ENCODE measurements at regions not wholly inside any gene's neighbourhood (a gene's known extent, or its start where the extent isn't known, plus 50 kb on each side); places are given as distances from the start of the nearest gene placed in this dataset.

- H3K9ac ChIP-seq (ENCODE audit: low read depth, low read length): no peak overlapping the region
- intact Hi-C loops (cut with micrococcal nuclease): no loop called here
- H2BK15ac ChIP-seq (ENCODE audit: low read depth, low read length): no peak overlapping the region
- no peak overlapping the region for H4K5ac ChIP-seq (ENCODE audit: low read depth, low read length)
- ChIA-PET CTCF (interaction anchor here (0.6 to 1.0 kb wide), 2 partner anchors 314 to 795 kb away, joined by 3 read pairs; no protein-coding TSS in a partner anchor), POLR2A (ENCODE audit: unreplicated experiment) (no interaction called here)
- no peak overlapping the region for H2AK9ac ChIP-seq (replicated peaks; ENCODE audit: low read depth, low read length, poor library complexity)
- H2BK5ac ChIP-seq (ENCODE audit: low read depth, low read length, poor library complexity, severe bottlenecking): no peak overlapping the region
- H3K79me1 ChIP-seq (ENCODE audit: low read depth in 1 of 2, low read length in 2 of 2): no peaks in the 10 kb centered on the region
- H2AFZ ChIP-seq (replicated peaks; ENCODE audit: low read length, poor library complexity): no peak overlapping the region
- H3K23ac ChIP-seq (ENCODE audit: low read depth, low read length): no peak overlapping the region
- in situ Hi-C loops (cut with MboI; ENCODE audit: low sequenced_read_pairs): no loop called here
- no peak overlapping the region for H3K4ac ChIP-seq (ENCODE audit: low read depth, low read length)
- H3K9me3 ChIP-seq (ENCODE audit: control insufficient read depth, insufficient read depth, low read length): no peaks in the 10 kb centered on the region
- H3K4me3 ChIP-seq (ENCODE audit: insufficient read depth, low read depth, low read length): no peak overlapping the region
- DNase-seq (peak; percentile 22), ATAC-seq (ENCODE audit: low read depth) (no peak)
- dilution Hi-C loops (cut with HindIII; ENCODE audit: low sequenced_read_pairs, unreplicated experiment): no loop called here
- WGBS, 2 experiments (ENCODE audit: extremely low coverage in 2 of 2, insufficient read length in 1 of 2): 100% methylated on average over 1 of the region's 7 CpGs; no CpG with 5 or more reads in 1 of the 2 experiments
- no peak overlapping the region for H2BK20ac ChIP-seq (ENCODE audit: low read depth, low read length)
- no TSS peak for BruUV-seq (replicated peaks)
- no peak overlapping the region for H3K27ac ChIP-seq (ENCODE audit: insufficient read depth, low read length)
- no peak overlapping the region for H3K14ac ChIP-seq (replicated peaks; ENCODE audit: low read depth, low read length)
- no peak overlapping the region for H2AK5ac ChIP-seq (ENCODE audit: low read depth, low read length)
- H4K8ac ChIP-seq (ENCODE audit: low read depth in 2 of 2, low read length in 2 of 2): no peak overlapping the region
- H4K20me1 ChIP-seq (ENCODE audit: insufficient read depth, low read length): no peaks in the 10 kb centered on the region
- H2BK120ac ChIP-seq (ENCODE audit: low read depth, low read length): no peak overlapping the region
- no peak overlapping the region for H4K91ac ChIP-seq (ENCODE audit: insufficient read depth, low read depth, low read length)
- no peak overlapping the region for H3K4me2 ChIP-seq (ENCODE audit: low read depth, low read length)
- H3K56ac ChIP-seq (ENCODE audit: extremely low read depth, insufficient read depth, low read length): no peak overlapping the region
- H3K9me1 ChIP-seq (ENCODE audit: insufficient read depth, low read length): no peaks in the 10 kb centered on the region
- no peak overlapping the region for H3K18ac ChIP-seq (ENCODE audit: low read depth, low read length)
- TF ChIP-seq POLR2A (IDR thresholded peaks at IDR 0.05; ENCODE audit: low read depth, low read length) (no peak), RCOR1 (IDR thresholded peaks at IDR 0.05; ENCODE audit: insufficient replicate concordance, low read length) (no peak), CTCF (conservative IDR thresholded peaks at IDR 0.05; ENCODE audit: low read depth, low read length) (no peak), SMC3 (IDR thresholded peaks at IDR 0.05; ENCODE audit: low read depth, low read length) (no peak), CEBPB (IDR thresholded peaks at IDR 0.05; ENCODE audit: low read depth, low read length) (no peak), BHLHE40 (IDR thresholded peaks at IDR 0.05; ENCODE audit: low read depth, low read length) (no peak), CHD1 (IDR thresholded peaks at IDR 0.05; ENCODE audit: low read depth, low read length) (no peak), MXI1 (IDR thresholded peaks at IDR 0.05; ENCODE audit: borderline replicate concordance, low read depth, low read length) (no peak)
- H3K4me1 ChIP-seq (ENCODE audit: control insufficient read depth, insufficient read depth, low read length): no peaks in the 10 kb centered on the region
- H3K36me3 ChIP-seq (ENCODE audit: control insufficient read depth, insufficient read depth, low read length): no peaks in the 10 kb centered on the region
- no peaks in the 10 kb centered on the region for H3K27me3 ChIP-seq (ENCODE audit: control insufficient read depth, insufficient read depth, low read length)
Measured at GRCh38 chr12:78540606-78541336, 323.8 kb upstream of the SYT1 start.
